ENCODE measurements at regions not wholly inside any gene's neighbourhood (a gene's known extent, or its start where the extent isn't known, plus 50 kb on each side); places are given as distances from the start of the nearest gene placed in this dataset.

GRCh38 chr3:106593381-106593780 is 724.6 kb upstream of the CBLB start:
- Histone ChIP-seq H3K4me1 (ENCODE audit: control insufficient read depth, insufficient read depth, low read length) (no peaks in the 10 kb centered on the region), H3K9me3 (ENCODE audit: control insufficient read depth, insufficient read depth, low read length) (no peaks in the 10 kb centered on the region), H3K36me3 (ENCODE audit: control insufficient read depth, insufficient read depth, low read length) (no peaks in the 10 kb centered on the region), H3K9ac (ENCODE audit: low read depth, low read length) (no peak overlapping the region), H3K4me3 (ENCODE audit: low read depth, low read length) (no peak overlapping the region), H3K27me3 (ENCODE audit: control insufficient read depth, insufficient read depth, low read length) (no peaks in the 10 kb centered on the region)

DNA sequence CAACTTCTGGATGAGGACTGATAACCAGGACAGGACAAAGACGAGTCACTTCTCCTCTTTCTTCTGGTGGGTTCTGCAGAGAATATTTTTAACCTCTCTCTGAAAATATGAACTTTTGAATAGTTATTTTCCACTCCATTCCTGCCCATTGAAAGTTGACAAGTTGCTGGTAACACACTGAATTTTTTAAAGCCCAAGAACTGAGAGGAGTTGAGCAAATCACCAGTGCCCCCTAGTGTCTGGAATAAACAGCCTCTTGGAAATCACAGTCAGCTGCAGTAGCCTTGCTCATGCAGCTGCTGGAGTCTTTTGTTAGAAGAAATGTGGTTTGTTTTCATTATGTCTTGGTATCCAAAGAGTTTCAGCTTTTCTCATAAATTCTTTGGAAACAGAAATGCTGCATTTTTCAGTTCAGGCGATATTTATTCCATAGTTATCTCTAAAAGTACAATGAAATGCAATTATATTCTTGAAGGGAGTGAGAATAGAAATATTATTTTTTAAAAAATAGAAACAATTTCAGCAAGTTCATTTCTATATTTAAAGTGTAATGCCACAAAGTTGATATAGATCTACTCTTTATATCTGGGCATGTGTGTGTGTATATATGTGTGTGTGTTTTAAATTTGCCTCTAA is 741.0 kb upstream of the CBLB start:
- Histone ChIP-seq H3K4me3 (ENCODE audit: low read depth, low read length) (no peak overlapping the region), H3K36me3 (ENCODE audit: control insufficient read depth, insufficient read depth, low read length) (no peaks in the 10 kb centered on the region), H3K27me3 (ENCODE audit: control insufficient read depth, insufficient read depth, low read length) (no peaks in the 10 kb centered on the region), H3K9ac (ENCODE audit: low read depth, low read length) (no peak overlapping the region), H3K4me1 (ENCODE audit: control insufficient read depth, insufficient read depth, low read length) (peaks cover 3% of the 10 kb centered on the region), H3K9me3 (ENCODE audit: control insufficient read depth, insufficient read depth, low read length) (no peaks in the 10 kb centered on the region)

DNA sequence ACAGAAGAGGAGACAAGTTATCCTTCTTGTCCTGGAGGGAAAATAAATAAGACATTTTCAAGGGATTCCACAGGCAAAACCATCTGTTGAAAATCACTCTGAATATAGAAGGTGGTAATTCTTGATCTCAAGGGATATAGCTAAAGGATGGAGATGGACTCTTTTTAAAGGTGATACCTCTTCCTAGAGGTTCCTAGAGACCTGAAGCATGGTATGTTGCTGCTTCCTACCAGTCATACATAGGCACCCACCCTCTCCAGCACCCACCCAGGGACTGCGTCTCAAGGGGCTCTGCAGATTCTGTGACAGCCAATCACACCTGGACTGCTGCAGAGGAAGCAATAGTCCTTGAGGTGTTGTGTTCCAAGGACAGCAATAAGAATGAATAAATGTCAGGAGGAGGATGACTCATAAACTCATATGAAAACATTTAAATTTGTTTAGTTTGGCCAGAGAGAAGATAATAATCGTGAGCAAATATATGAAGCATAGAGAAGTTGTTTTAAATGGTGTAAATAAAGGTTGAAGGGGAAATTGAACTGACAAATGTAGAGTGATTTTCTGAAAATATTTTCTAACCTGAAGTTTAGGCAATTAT is 741.6 kb upstream of the CBLB start:
- Histone ChIP-seq H3K4me3 (ENCODE audit: low read depth, low read length) (no peak overlapping the region), H3K27me3 (ENCODE audit: control insufficient read depth, insufficient read depth, low read length) (no peaks in the 10 kb centered on the region), H3K9me3 (ENCODE audit: control insufficient read depth, insufficient read depth, low read length) (no peaks in the 10 kb centered on the region), H3K36me3 (ENCODE audit: control insufficient read depth, insufficient read depth, low read length) (no peaks in the 10 kb centered on the region), H3K4me1 (ENCODE audit: control insufficient read depth, insufficient read depth, low read length) (peaks cover 3% of the 10 kb centered on the region), H3K9ac (ENCODE audit: low read depth, low read length) (no peak overlapping the region)

DNA sequence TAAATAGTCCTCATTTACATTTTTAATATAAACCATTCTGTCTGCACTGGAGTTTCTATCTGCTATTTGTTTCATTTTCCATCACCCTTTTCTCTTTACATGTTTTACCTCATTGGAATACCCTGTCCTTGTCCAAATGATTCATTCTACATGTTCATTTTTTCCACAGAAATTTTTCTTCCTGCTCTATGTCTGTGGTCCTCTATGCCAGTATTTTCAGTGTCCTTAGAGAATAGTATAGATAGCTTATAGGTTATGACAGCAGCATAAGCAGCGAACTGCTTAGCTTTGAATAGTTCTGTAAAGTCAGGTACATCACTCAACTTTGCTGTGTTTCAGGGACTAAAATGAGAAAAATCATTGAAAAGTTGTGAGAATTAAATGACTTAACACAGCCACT is 742.3 kb upstream of the CBLB start:
- no peak overlapping the region for H3K9ac ChIP-seq (ENCODE audit: low read depth, low read length)
- no peaks in the 10 kb centered on the region for H3K27me3 ChIP-seq (ENCODE audit: control insufficient read depth, insufficient read depth, low read length)
- H3K9me3 ChIP-seq (ENCODE audit: control insufficient read depth, insufficient read depth, low read length), result no peaks in the 10 kb centered on the region
- H3K36me3 ChIP-seq (ENCODE audit: control insufficient read depth, insufficient read depth, low read length), result no peaks in the 10 kb centered on the region
- H3K4me1 ChIP-seq (ENCODE audit: control insufficient read depth, insufficient read depth, low read length), result peaks cover 3% of the 10 kb centered on the region
- H3K4me3 ChIP-seq (ENCODE audit: low read depth, low read length), result no peak overlapping the region

DNA sequence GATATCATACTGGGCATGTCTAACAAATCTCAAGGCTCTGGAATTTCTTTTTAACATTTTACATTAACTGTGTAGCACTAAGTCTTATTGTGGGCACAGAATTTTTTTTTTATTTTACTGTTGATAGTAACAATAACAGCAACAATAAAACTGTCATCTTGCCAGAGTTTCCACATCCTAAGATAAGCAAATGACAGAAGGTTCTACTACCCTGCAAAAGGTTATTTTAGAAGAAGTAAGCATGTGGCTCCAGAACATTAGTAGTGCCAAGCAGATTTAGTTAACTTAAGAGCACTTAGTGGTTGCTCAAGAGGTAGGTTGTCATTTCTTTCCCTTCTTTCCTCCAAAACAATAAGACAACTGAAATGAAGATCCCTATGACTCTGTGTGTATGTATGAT is 743.0 kb upstream of the CBLB start:
- Histone ChIP-seq H3K27me3 (ENCODE audit: control insufficient read depth, insufficient read depth, low read length) (no peaks in the 10 kb centered on the region), H3K4me3 (ENCODE audit: low read depth, low read length) (no peak overlapping the region), H3K9me3 (ENCODE audit: control insufficient read depth, insufficient read depth, low read length) (no peaks in the 10 kb centered on the region), H3K4me1 (ENCODE audit: control insufficient read depth, insufficient read depth, low read length) (peaks cover 3% of the 10 kb centered on the region), H3K9ac (ENCODE audit: low read depth, low read length) (no peak overlapping the region), H3K36me3 (ENCODE audit: control insufficient read depth, insufficient read depth, low read length) (no peaks in the 10 kb centered on the region)

- H3K9ac ChIP-seq (ENCODE audit: low read depth, low read length), result no peak overlapping the region
These were observed 747.7 kb upstream of the CBLB start for GRCh38 chr3:106616556-106616955.

GRCh38 chr3:106617276-106617675 is 748.5 kb upstream of the CBLB start:
- no peak overlapping the region for H3K4me3 ChIP-seq (ENCODE audit: low read depth, low read length)
- no peak overlapping the region for H3K9ac ChIP-seq (ENCODE audit: low read depth, low read length)
- no peaks in the 10 kb centered on the region for H3K4me1 ChIP-seq (ENCODE audit: control insufficient read depth, insufficient read depth, low read length)
- no peaks in the 10 kb centered on the region for H3K27me3 ChIP-seq (ENCODE audit: control insufficient read depth, insufficient read depth, low read length)
- H3K9me3 ChIP-seq (ENCODE audit: control insufficient read depth, insufficient read depth, low read length), result no peaks in the 10 kb centered on the region
- H3K36me3 ChIP-seq (ENCODE audit: control insufficient read depth, insufficient read depth, low read length), result no peaks in the 10 kb centered on the region

More at GRCh38 chr3:106616556-106616955, 747.7 kb upstream of the CBLB start:
- no peaks in the 10 kb centered on the region for H3K9me3 ChIP-seq (ENCODE audit: control insufficient read depth, insufficient read depth, low read length)
- H3K36me3 ChIP-seq (ENCODE audit: control insufficient read depth, insufficient read depth, low read length), result no peaks in the 10 kb centered on the region
- no peak overlapping the region for H3K4me3 ChIP-seq (ENCODE audit: low read depth, low read length)
- no peaks in the 10 kb centered on the region for H3K27me3 ChIP-seq (ENCODE audit: control insufficient read depth, insufficient read depth, low read length)
- H3K4me1 ChIP-seq (ENCODE audit: control insufficient read depth, insufficient read depth, low read length), result no peaks in the 10 kb centered on the region

DNA sequence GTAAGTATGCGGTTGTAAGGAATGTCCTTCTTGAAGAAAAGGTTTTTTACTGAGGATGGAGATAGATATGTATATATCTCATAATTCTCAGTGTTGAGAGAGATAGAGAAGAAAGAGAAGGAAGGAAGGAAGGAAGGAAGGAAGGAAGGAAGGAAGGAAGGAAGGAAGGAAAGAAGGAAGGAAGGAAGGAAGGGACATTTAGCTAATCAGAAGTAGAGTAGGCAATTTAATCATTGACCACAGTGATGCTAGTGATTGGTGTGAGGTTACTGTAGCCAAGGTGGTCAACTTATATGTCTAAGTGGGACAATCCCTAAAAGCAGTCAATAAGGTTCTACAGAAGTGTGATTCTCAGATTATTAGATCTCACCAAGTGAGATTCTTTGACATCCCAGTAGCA is 751.8 kb upstream of the CBLB start:
- peaks cover 4% of the 10 kb centered on the region for H3K9me3 ChIP-seq (ENCODE audit: control insufficient read depth, insufficient read depth, low read length)
- H3K27me3 ChIP-seq (ENCODE audit: control insufficient read depth, insufficient read depth, low read length), result no peaks in the 10 kb centered on the region

GRCh38 chr3:106624154-106624553 is 753.1 kb upstream of the CCDC54 start:
- no peaks in the 10 kb centered on the region for H3K4me1 ChIP-seq (ENCODE audit: control insufficient read depth, insufficient read depth, low read length)
- no peak overlapping the region for H3K4me3 ChIP-seq (ENCODE audit: low read depth, low read length)
- no peak overlapping the region for H3K9ac ChIP-seq (ENCODE audit: low read depth, low read length)
- peaks cover 4% of the 10 kb centered on the region for H3K9me3 ChIP-seq (ENCODE audit: control insufficient read depth, insufficient read depth, low read length)
- no peaks in the 10 kb centered on the region for H3K27me3 ChIP-seq (ENCODE audit: control insufficient read depth, insufficient read depth, low read length)
- no peaks in the 10 kb centered on the region for H3K36me3 ChIP-seq (ENCODE audit: control insufficient read depth, insufficient read depth, low read length)

More for the DNA sequence above, 751.8 kb upstream of the CBLB start:
- Histone ChIP-seq H3K4me3 (ENCODE audit: low read depth, low read length) (no peak overlapping the region), H3K9ac (ENCODE audit: low read depth, low read length) (no peak overlapping the region), H3K36me3 (ENCODE audit: control insufficient read depth, insufficient read depth, low read length) (no peaks in the 10 kb centered on the region), H3K4me1 (ENCODE audit: control insufficient read depth, insufficient read depth, low read length) (no peaks in the 10 kb centered on the region)

DNA sequence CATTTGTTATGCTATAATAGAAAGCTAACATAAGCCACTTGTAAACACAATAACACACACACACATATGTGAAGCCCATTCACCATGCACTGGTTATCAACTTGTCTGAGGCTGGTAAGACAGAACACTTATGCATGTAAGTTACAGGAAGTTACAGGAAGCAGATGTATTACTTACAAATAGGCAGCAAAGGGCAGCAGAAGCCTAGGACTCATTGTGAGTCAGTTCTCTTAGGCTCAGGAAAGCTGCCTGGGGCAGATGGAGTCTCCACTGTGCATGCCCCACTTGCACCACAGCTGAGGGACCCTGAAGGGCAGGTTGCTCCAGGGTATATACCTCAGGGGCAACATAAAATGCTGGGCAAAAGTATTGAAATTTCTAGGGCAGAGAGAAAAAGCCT is 748.8 kb upstream of the CCDC54 start:
- no peaks in the 10 kb centered on the region for H3K4me1 ChIP-seq (ENCODE audit: control insufficient read depth, insufficient read depth, low read length)
- H3K36me3 ChIP-seq (ENCODE audit: control insufficient read depth, insufficient read depth, low read length), result no peaks in the 10 kb centered on the region
- no peaks in the 10 kb centered on the region for H3K27me3 ChIP-seq (ENCODE audit: control insufficient read depth, insufficient read depth, low read length)
- H3K9ac ChIP-seq (ENCODE audit: low read depth, low read length), result no peak overlapping the region
- peaks cover 4% of the 10 kb centered on the region for H3K9me3 ChIP-seq (ENCODE audit: control insufficient read depth, insufficient read depth, low read length)
- no peak overlapping the region for H3K4me3 ChIP-seq (ENCODE audit: low read depth, low read length)

GRCh38 chr3:106629215-106629832 is 747.9 kb upstream of the CCDC54 start:
- no peaks in the 10 kb centered on the region for H3K9me3 ChIP-seq (ENCODE audit: control insufficient read depth, insufficient read depth, low read length)
- no peaks in the 10 kb centered on the region for H3K4me1 ChIP-seq (ENCODE audit: control insufficient read depth, insufficient read depth, low read length)
- H3K36me3 ChIP-seq (ENCODE audit: control insufficient read depth, insufficient read depth, low read length), result no peaks in the 10 kb centered on the region
- no peak overlapping the region for H3K4me3 ChIP-seq (ENCODE audit: low read depth, low read length)
- no peak overlapping the region for H3K9ac ChIP-seq (ENCODE audit: low read depth, low read length)
- no peaks in the 10 kb centered on the region for H3K27me3 ChIP-seq (ENCODE audit: control insufficient read depth, insufficient read depth, low read length)

All from iPS-15b (cell line).